Gastroesophageal sphincter (tissue), 4 donors: ENCODE measurements at regions not wholly inside any gene's neighbourhood (a gene's known extent, or its start where the extent isn't known, plus 50 kb on each side); places are given as distances from the start of the nearest gene placed in this dataset.

Source experiments
- ATAC-seq: fragments of 150-250 bp; one replicate; pipeline ENCODE4 v1.9.1; 2016; ENCODE audit warnings: mild to moderate bottlenecking, moderate library complexity
- H3K27ac ChIP-seq, 4 donors: fragments of 200-600 bp; sonication (generic) in 3 of 4; 1 replicate in 3 of 4; 2 replicates in 1 of 4; pipeline ENCODE4 v1.5.1; 2016 to 2019
- H3K27me3 ChIP-seq: fragments of 200-600 bp; sonication (generic); one replicate; pipeline ENCODE4 v1.5.1; 2019
- H3K36me3 ChIP-seq, 2 donors: fragments of 200-600 bp; sonication (generic); one replicate each; pipeline ENCODE4 v1.5.1; 2019; ENCODE audit warnings: control low read depth in 1 of 2
- H3K4me1 ChIP-seq, 3 donors: fragments of 200-600 bp; sonication (generic); 1 replicate in 2 of 3; 2 replicates in 1 of 3; pipeline ENCODE4 v1.5.1; 2016 to 2019; ENCODE audit warnings: control low read depth in 2 of 3
- H3K4me3 ChIP-seq, 2 donors: fragments of 200-600 bp; sonication (generic); one replicate each; pipeline ENCODE4 v1.5.1; 2019; ENCODE audit warnings: mild to moderate bottlenecking in 1 of 2, moderate library complexity in 1 of 2
- H3K9me3 ChIP-seq, 3 donors: fragments of 200-600 bp; sonication (generic); one replicate each; pipeline ENCODE4 v1.5.1; 2017 to 2019; ENCODE audit warnings: control low read depth in 2 of 3
- CTCF ChIP-seq, 4 experiments: fragments of 200-600 bp in 2 of 4; fragments of 450-650 bp in 2 of 4; sonication (generic) in 1 of 4; IDR thresholded peaks; one replicate each; pipeline ENCODE4 v1.5.1; 2017 to 2019; ENCODE audit warnings: antibody characterized with exemption in 4 of 4, mild to moderate bottlenecking in 2 of 4, moderate library complexity in 2 of 4
- EP300 ChIP-seq: sonication (generic); formaldehyde crosslinking; IDR thresholded peaks from one replicate; pipeline ENCODE4 v1.6.1; 2017; ENCODE audit warnings: antibody characterized with exemption, mild to moderate bottlenecking
- POLR2A ChIP-seq, 2 donors: fragments of 450-650 bp; IDR thresholded peaks; one replicate each; pipeline ENCODE4 v1.6.1; 2017; ENCODE audit warnings: antibody characterized with exemption in 2 of 2, mild to moderate bottlenecking in 2 of 2, moderate library complexity in 1 of 2
- POLR2AphosphoS5 ChIP-seq: sonication (generic); formaldehyde crosslinking; IDR thresholded peaks from one replicate; pipeline ENCODE4 v1.6.1; 2017; ENCODE audit warnings: antibody characterized with exemption
- WGBS, 2 donors: methylation state at CpG; one replicate each; pipeline ENCODE4 v1.1.5; 2018; ENCODE audit warnings: low coverage in 1 of 2; 5-methylcytosine and 5-hydroxymethylcytosine counted together

- ATAC-seq: no peak
- TF ChIP-seq POLR2A (IDR thresholded peaks at IDR 0.05): no peak
- TF ChIP-seq EP300: no peak
- no peak for TF ChIP-seq CTCF (IDR thresholded peaks at IDR 0.05)
- no peak for TF ChIP-seq POLR2AphosphoS5
- Histone ChIP-seq H3K27me3 (peaks cover 44% of the 10 kb centered on the region), H3K27ac (no peak overlapping the region), H3K4me3 (no peak overlapping the region), H3K36me3 (no peaks in the 10 kb centered on the region), H3K9me3 (no peaks in the 10 kb centered on the region), H3K4me1 (no peaks in the 10 kb centered on the region)
- WGBS, 2 donors: 45 to 66% methylated on average over 4 of the region's 4 CpGs
These were observed 168.7 kb upstream of the SKOR2 start for GRCh38 chr18:47420130-47420529.

GRCh38 chr18:47418746-47419145, 167.3 kb upstream of the SKOR2 start:
- H3K4me3 ChIP-seq: no peak overlapping the region
- no peaks in the 10 kb centered on the region for H3K36me3 ChIP-seq
- no peaks in the 10 kb centered on the region for H3K9me3 ChIP-seq
- peak; percentile 41 for ATAC-seq
- H3K4me1 ChIP-seq: no peaks in the 10 kb centered on the region
- WGBS, 2 donors: 55% methylated on average over 3 of the region's 3 CpGs; no CpG with 5 or more reads in 1 of the 2 donors
- peaks cover 44% of the 10 kb centered on the region for H3K27me3 ChIP-seq
- no peak overlapping the region for H3K27ac ChIP-seq
- TF ChIP-seq POLR2A (IDR thresholded peaks at IDR 0.05): no peak
- no peak for TF ChIP-seq POLR2AphosphoS5
- no peak for TF ChIP-seq EP300
- TF ChIP-seq CTCF (IDR thresholded peaks at IDR 0.05): no peak

GRCh38 chr18:47417807-47418206, 166.3 kb upstream of the SKOR2 start:
- Histone ChIP-seq H3K27ac (no peak overlapping the region), H3K36me3 (no peaks in the 10 kb centered on the region), H3K27me3 (peaks cover 44% of the 10 kb centered on the region), H3K4me1 (no peaks in the 10 kb centered on the region), H3K9me3 (no peaks in the 10 kb centered on the region), H3K4me3 (no peak overlapping the region)
- TF ChIP-seq EP300: no peak
- TF ChIP-seq POLR2A (IDR thresholded peaks at IDR 0.05): no peak
- TF ChIP-seq POLR2AphosphoS5: no peak
- TF ChIP-seq CTCF (IDR thresholded peaks at IDR 0.05): no peak
- ATAC-seq: no peak
- WGBS, 2 donors: 36 to 60% methylated on average over 1 to 2 of the region's 2 CpGs

GRCh38 chr18:47415881-47416280, 164.4 kb upstream of the SKOR2 start:
- TF ChIP-seq POLR2A (IDR thresholded peaks at IDR 0.05) (no peak), POLR2AphosphoS5 (no peak)
- Histone ChIP-seq H3K36me3 (no peaks in the 10 kb centered on the region), H3K27me3 (peaks cover 44% of the 10 kb centered on the region), H3K4me1 (no peaks in the 10 kb centered on the region), H3K27ac (no peak overlapping the region), H3K9me3 (no peaks in the 10 kb centered on the region), H3K4me3 (no peak overlapping the region)
- ATAC-seq: no peak
- WGBS, 2 donors: 30 to 37% methylated on average over 2 to 4 of the region's 4 CpGs

GRCh38 chr18:47413327-47413726, 161.9 kb upstream of the SKOR2 start:
- Histone ChIP-seq H3K4me1 (no peaks in the 10 kb centered on the region), H3K9me3 (no peaks in the 10 kb centered on the region), H3K27me3 (peaks cover 22% of the 10 kb centered on the region), H3K4me3 (no peak overlapping the region), H3K27ac (no peak overlapping the region), H3K36me3 (no peaks in the 10 kb centered on the region)
- 17 to 40% methylated on average over 1 to 2 of the region's 2 CpGs for WGBS, 2 donors
- ATAC-seq: no peak
- TF ChIP-seq POLR2A (IDR thresholded peaks at IDR 0.05) (no peak), CTCF (IDR thresholded peaks at IDR 0.05) (no peak), EP300 (no peak), POLR2AphosphoS5 (no peak)
